K562 (cell line): ENCODE measurements at regions not wholly inside any gene's neighbourhood (a gene's known extent, or its start where the extent isn't known, plus 50 kb on each side); places are given as distances from the start of the nearest gene placed in this dataset.

Experiments used
- ATAC-seq: fragments of 200-7000 bp; cut with Tn5 transposase; 3 replicates; pipeline ENCODE4 v1.9.1; 2020; ENCODE audit warnings: moderate library complexity
- BruUV-seq: library from RNA; stranded (reverse); fragments of 400-500 nt; replicated peaks from 2 replicates; lab custom pipeline; 2021; lab: Mats Ljungman, UMichigan
- CTCF ChIA-PET: fragments of 300-600 bp; formaldehyde crosslinking; extraction: SDS; loops from one replicate; lab custom pipeline; 2021; ENCODE audit warnings: low intra/inter-chr PET ratio; lab: Yijun Ruan, JAX
- POLR2A ChIA-PET: fragments of 300-600, 350-650 bp; sonication (Branson Sonifier 250); formaldehyde crosslinking; extraction: SDS; loops from one replicate; lab custom pipeline; 2021; ENCODE audit warnings: antibody characterized with exemption, inconsistent platforms; lab: Yijun Ruan, JAX
- DNase-seq, 4 experiments: peaks; one replicate each; pipeline versions ENCODE4 v3.0.0 to v3.0.0-alpha.2; 2011 to 2018; ENCODE audit warnings: low spot score in 3 of 4, mixed read lengths in 3 of 4; ENCODE audit errors: extremely low read depth in 1 of 4
- FAIRE-seq: peaks from 2 replicates; lab custom pipeline; 2011; peaks lifted over from hg19 to GRCh38; lab: Jason Lieb, UNC
- H2AFZ ChIP-seq: 2 replicates; pipeline ENCODE4 v1.6.0; 2011; ENCODE audit warnings: low read depth, low read length, control low read depth, inconsistent platforms
- H3K27ac ChIP-seq: fragments of 200-600 bp; 3 replicates; pipeline ENCODE4 v1.8.0; 2011; ENCODE audit warnings: low read depth, mild to moderate bottlenecking, control low read depth, inconsistent platforms, low read length, moderate library complexity, mixed read lengths; ENCODE audit errors: extremely low read depth
- H3K27me3 ChIP-seq, 2 experiments: fragments of 300-600 bp in 1 of 2; 2 replicates in 1 of 2; 3 replicates in 1 of 2; pipeline versions ENCODE4 v1.6.0 to v1.8.0; 2011; ENCODE audit warnings: inconsistent platforms in 2 of 2, low read length in 2 of 2, mild to moderate bottlenecking in 1 of 2, mixed read lengths in 1 of 2, moderate library complexity in 1 of 2; ENCODE audit not compliant: control insufficient read depth in 2 of 2, insufficient read depth in 2 of 2
- H3K36me3 ChIP-seq: fragments of 300-600 bp; 3 replicates; pipeline ENCODE4 v1.8.0; 2011; ENCODE audit warnings: mild to moderate bottlenecking, low read length, inconsistent platforms; ENCODE audit not compliant: control insufficient read depth, insufficient read depth
- H3K4me1 ChIP-seq, 2 experiments: fragments of 200-600 bp in 1 of 2; replicated peaks in 1 of 2; 2 replicates in 1 of 2; 3 replicates in 1 of 2; pipeline versions ENCODE4 v1.5.1 to v1.8.0; 2011; ENCODE audit warnings: inconsistent platforms in 2 of 2, low read length in 2 of 2, mild to moderate bottlenecking in 1 of 2, mixed read lengths in 1 of 2, moderate library complexity in 1 of 2; ENCODE audit not compliant: control insufficient read depth in 2 of 2, insufficient read depth in 2 of 2
- H3K4me2 ChIP-seq: 2 replicates; pipeline ENCODE4 v1.6.1; 2011; ENCODE audit warnings: low read length, control low read depth, inconsistent platforms, mixed read lengths; ENCODE audit not compliant: insufficient read depth
- H3K4me3 ChIP-seq: fragments of 200-600 bp; sonication (generic), shearing (Covaris generic); 2 replicates; pipeline ENCODE4 v1.5.1; 2016; ENCODE audit warnings: control low read depth, inconsistent platforms
- H3K79me2 ChIP-seq: fragments of 200-600 bp; 3 replicates; pipeline ENCODE4 v1.8.0; 2011; ENCODE audit warnings: low read length, inconsistent platforms; ENCODE audit not compliant: control insufficient read depth, insufficient read depth
- H3K9ac ChIP-seq, 2 experiments: 2 replicates each; pipeline versions ENCODE4 v1.6.0 to v1.6.1; 2011; ENCODE audit warnings: low read depth in 2 of 2, low read length in 2 of 2, control low read depth in 1 of 2, inconsistent platforms in 1 of 2, mild to moderate bottlenecking in 1 of 2, mixed read lengths in 1 of 2; ENCODE audit not compliant: insufficient read depth in 1 of 2
- H3K9me1 ChIP-seq: one replicate; pipeline ENCODE4 v1.6.0; 2011; ENCODE audit warnings: inconsistent platforms, mild to moderate bottlenecking, low read length, moderate library complexity; ENCODE audit not compliant: control insufficient read depth, insufficient read depth
- H3K9me3 ChIP-seq: replicated peaks from 2 replicates; pipeline ENCODE4 v1.5.1; 2011; ENCODE audit warnings: low read depth, low read length, inconsistent platforms; ENCODE audit not compliant: control insufficient read depth, insufficient read depth
- H4K20me1 ChIP-seq: replicated peaks from 2 replicates; pipeline ENCODE4 v1.6.1; 2011; ENCODE audit warnings: low read length, inconsistent platforms, mixed read lengths; ENCODE audit not compliant: control insufficient read depth, insufficient read depth
- ATF1 ChIP-seq, 2 experiments: fragments of 450-650 bp in 1 of 2; IDR thresholded peaks; 2 replicates each; pipeline ENCODE4 v1.6.1; 2016; ENCODE audit warnings: missing compliant biosample characterization in 1 of 2, missing genetic modification characterization in 1 of 2
- ELF1 ChIP-seq: fragments of 200-800 bp; sonication (Bioruptor generic); IDR thresholded peaks from 2 replicates; pipeline ENCODE4 v1.6.1; 2016; ENCODE audit warnings: missing genetic modification characterization, missing compliant biosample characterization
- FOXK2 ChIP-seq, 2 experiments: fragments of 450-650 bp; IDR thresholded peaks in 1 of 2; conservative IDR thresholded peaks in 1 of 2; 2 replicates each; pipeline ENCODE4 v1.6.1; 2016; ENCODE audit warnings: low read depth in 2 of 2, mild to moderate bottlenecking in 1 of 2
- NFXL1 ChIP-seq: fragments of 450-650 bp; formaldehyde crosslinking; IDR thresholded peaks from 2 replicates; pipeline ENCODE4 v1.4.0; 2021; ENCODE audit warnings: mild to moderate bottlenecking
- POLR2AphosphoS5 ChIP-seq: IDR thresholded peaks from 2 replicates; pipeline ENCODE4 v1.6.1; 2011; ENCODE audit warnings: mild to moderate bottlenecking, low read depth, low read length, moderate library complexity; ENCODE audit not compliant: control insufficient read depth, insufficient read depth
- SMARCE1 ChIP-seq: fragments of 450-650 bp; IDR thresholded peaks from 2 replicates; pipeline ENCODE4 v1.7.1; 2016; ENCODE audit warnings: mild to moderate bottlenecking
- ZKSCAN1 ChIP-seq: fragments of 150-350 bp; IDR thresholded peaks from 2 replicates; pipeline ENCODE4 v1.6.1; 2016; ENCODE audit warnings: low read depth, low read length
- ZNF197 ChIP-seq: fragments of 200-800 bp; sonication (Bioruptor generic); IDR thresholded peaks from 2 replicates; pipeline ENCODE4 v1.6.1; 2016; ENCODE audit warnings: low read depth, missing genetic modification characterization, missing compliant biosample characterization
- ZNF316 ChIP-seq: fragments of 450-650 bp; IDR thresholded peaks from 2 replicates; pipeline ENCODE4 v1.6.1; 2016
- WGBS: fragments of 100-300 bp; shearing (Covaris generic); methylation state at CpG from one replicate; pipeline ENCODE4 v1.1.6; 2016; ENCODE audit warnings: low coverage, mixed read lengths; ENCODE audit not compliant: insufficient coverage; ENCODE audit errors: missing lambda C conversion rate; 5-methylcytosine and 5-hydroxymethylcytosine counted together
- in situ Hi-C: fragments of 300-500 bp; cut with MboI; formaldehyde crosslinking; loops from 4 replicates; pipeline ENCODE4 v1.15.0; 2018; ENCODE audit warnings: inconsistent platforms, mixed read lengths
- intact Hi-C: fragments of 100-400 bp; cut with micrococcal nuclease; formaldehyde crosslinking; loops from 2 replicates; pipeline ENCODE4 v1.14.2; 2022
- TF ChIP-seq, protein P1 (sequence below): fragments of 200-800 bp; sonication (Bioruptor generic); IDR thresholded peaks from 2 replicates; pipeline ENCODE4 v1.6.1; 2017; ENCODE audit warnings: missing genetic modification characterization, missing compliant biosample characterization
- TF ChIP-seq, protein P2 (sequence below), 3 experiments: fragments of 200-800 bp in 1 of 3; sonication (Bioruptor generic) in 1 of 3; sonication (generic) in 1 of 3; formaldehyde crosslinking in 1 of 3; IDR thresholded peaks; 2 replicates each; pipeline versions ENCODE4 v1.6.1 to v1.8.0; 2016 to 2022; ENCODE audit warnings: mild to moderate bottlenecking in 2 of 3, missing compliant biosample characterization in 2 of 3, missing genetic modification characterization in 2 of 3, missing genetic modification reagents in 1 of 3
- TF ChIP-seq, protein P3 (sequence below): fragments of 250-450 bp; sonication (Bioruptor Pico); IDR thresholded peaks from 2 replicates; pipeline ENCODE4 v1.5.1; 2021; ENCODE audit warnings: mild to moderate bottlenecking
- TF ChIP-seq, protein P4 (sequence below): fragments of 250-450 bp; sonication (Bioruptor Pico); IDR thresholded peaks from 2 replicates; pipeline ENCODE4 v1.8.0; 2022; ENCODE audit warnings: inconsistent platforms

- in situ Hi-C loops = no loop called here
- WGBS = 0% methylated on average over 5 of the region's 8 CpGs
- Histone ChIP-seq H3K27ac (no peak overlapping the region), H4K20me1 (no peaks in the 10 kb centered on the region), H3K4me1 (no peaks in the 10 kb centered on the region), H3K9ac (no peak overlapping the region), H3K79me2 (no peaks in the 10 kb centered on the region), H2AFZ (no peak overlapping the region), H3K9me3 (no peaks in the 10 kb centered on the region)
- FAIRE-seq = no peak
- intact Hi-C loops = no loop called here
- POLR2A ChIA-PET = no interaction called here
- TF ChIP-seq ATF1 (CRISPR knock-in tag; IDR thresholded peaks at IDR 0.05) (no peak), ATF1 (tag; IDR thresholded peaks at IDR 0.05) (no peak), ELF1 (tag) (no peak), SMARCE1 (no peak), FOXK2 (conservative IDR thresholded peaks at IDR 0.05 in 1 of 2, IDR thresholded peaks at IDR 0.05 in 1 of 2; ENCODE audit: low read depth in 2 of 2) (no peak), ZNF197 (CRISPR knock-in tag) (no peak), POLR2AphosphoS5 (no peak), ZKSCAN1 (no peak), ZNF316 (no peak), NFXL1 (CRISPR knock-in tag) (no peak)
- TF ChIP-seq, protein P1, sequence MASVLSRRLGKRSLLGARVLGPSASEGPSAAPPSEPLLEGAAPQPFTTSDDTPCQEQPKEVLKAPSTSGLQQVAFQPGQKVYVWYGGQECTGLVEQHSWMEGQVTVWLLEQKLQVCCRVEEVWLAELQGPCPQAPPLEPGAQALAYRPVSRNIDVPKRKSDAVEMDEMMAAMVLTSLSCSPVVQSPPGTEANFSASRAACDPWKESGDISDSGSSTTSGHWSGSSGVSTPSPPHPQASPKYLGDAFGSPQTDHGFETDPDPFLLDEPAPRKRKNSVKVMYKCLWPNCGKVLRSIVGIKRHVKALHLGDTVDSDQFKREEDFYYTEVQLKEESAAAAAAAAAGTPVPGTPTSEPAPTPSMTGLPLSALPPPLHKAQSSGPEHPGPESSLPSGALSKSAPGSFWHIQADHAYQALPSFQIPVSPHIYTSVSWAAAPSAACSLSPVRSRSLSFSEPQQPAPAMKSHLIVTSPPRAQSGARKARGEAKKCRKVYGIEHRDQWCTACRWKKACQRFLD (CRISPR knock-in tag) = no peak
- TF ChIP-seq, protein P2, sequence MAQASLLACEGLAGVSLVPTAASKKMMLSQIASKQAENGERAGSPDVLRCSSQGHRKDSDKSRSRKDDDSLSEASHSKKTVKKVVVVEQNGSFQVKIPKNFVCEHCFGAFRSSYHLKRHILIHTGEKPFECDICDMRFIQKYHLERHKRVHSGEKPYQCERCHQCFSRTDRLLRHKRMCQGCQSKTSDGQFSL (CRISPR knock-in tag; IDR thresholded peaks at IDR 0.05) = no peak
- TF ChIP-seq, protein P2 (tag; IDR thresholded peaks at IDR 0.05) = no peak
- TF ChIP-seq, protein P3, sequence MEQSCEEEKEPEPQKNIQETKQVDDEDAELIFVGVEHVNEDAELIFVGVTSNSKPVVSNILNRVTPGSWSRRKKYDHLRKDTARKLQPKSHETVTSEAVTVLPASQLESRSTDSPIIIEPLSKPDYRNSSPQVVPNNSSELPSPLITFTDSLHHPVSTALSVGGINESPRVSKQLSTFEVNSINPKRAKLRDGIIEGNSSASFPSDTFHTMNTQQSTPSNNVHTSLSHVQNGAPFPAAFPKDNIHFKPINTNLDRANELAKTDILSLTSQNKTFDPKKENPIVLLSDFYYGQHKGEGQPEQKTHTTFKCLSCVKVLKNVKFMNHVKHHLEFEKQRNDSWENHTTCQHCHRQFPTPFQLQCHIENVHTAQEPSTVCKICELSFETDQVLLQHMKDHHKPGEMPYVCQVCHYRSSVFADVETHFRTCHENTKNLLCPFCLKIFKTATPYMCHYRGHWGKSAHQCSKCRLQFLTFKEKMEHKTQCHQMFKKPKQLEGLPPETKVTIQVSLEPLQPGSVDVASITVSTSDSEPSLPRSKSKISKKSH = no peak
- TF ChIP-seq, protein P4, sequence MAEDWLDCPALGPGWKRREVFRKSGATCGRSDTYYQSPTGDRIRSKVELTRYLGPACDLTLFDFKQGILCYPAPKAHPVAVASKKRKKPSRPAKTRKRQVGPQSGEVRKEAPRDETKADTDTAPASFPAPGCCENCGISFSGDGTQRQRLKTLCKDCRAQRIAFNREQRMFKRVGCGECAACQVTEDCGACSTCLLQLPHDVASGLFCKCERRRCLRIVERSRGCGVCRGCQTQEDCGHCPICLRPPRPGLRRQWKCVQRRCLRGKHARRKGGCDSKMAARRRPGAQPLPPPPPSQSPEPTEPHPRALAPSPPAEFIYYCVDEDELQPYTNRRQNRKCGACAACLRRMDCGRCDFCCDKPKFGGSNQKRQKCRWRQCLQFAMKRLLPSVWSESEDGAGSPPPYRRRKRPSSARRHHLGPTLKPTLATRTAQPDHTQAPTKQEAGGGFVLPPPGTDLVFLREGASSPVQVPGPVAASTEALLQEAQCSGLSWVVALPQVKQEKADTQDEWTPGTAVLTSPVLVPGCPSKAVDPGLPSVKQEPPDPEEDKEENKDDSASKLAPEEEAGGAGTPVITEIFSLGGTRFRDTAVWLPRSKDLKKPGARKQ = no peak
- TF ChIP-seq, all 486 proteins: peak for 0
- H3K36me3 ChIP-seq = no peaks in the 10 kb centered on the region
- H3K4me3 ChIP-seq = no peak overlapping the region
- H3K27me3 ChIP-seq = peaks cover 0 to 14% of the 10 kb centered on the region in 2 experiments; a peak in 2 of 5 replicates
- DNase-seq (no peak), ATAC-seq (no peak)
- CTCF ChIA-PET = no interaction called here
- no peaks in the 10 kb centered on the region for H3K9me1 ChIP-seq
- H3K4me2 ChIP-seq = no peak overlapping the region
- no TSS peak for BruUV-seq
Measured at GRCh38 chr14:98951521-98952152, 320.4 kb downstream of the BCL11B start.
